C4-2B (cell line): ENCODE measurements at regions not wholly inside any gene's neighbourhood (a gene's known extent, or its start where the extent isn't known, plus 50 kb on each side); places are given as distances from the start of the nearest gene placed in this dataset.

ENCODE experiments used
- ZFX ChIP-seq: fragments of 450-650 bp; IDR thresholded peaks from 2 replicates; pipeline ENCODE4 v1.6.1; 2017
- TF ChIP-seq, protein P1 (sequence below): fragments of 450-650 bp; conservative IDR thresholded peaks from 2 replicates; pipeline ENCODE4 v1.5.1; 2017; ENCODE audit warnings: mild to moderate bottlenecking

DNA sequence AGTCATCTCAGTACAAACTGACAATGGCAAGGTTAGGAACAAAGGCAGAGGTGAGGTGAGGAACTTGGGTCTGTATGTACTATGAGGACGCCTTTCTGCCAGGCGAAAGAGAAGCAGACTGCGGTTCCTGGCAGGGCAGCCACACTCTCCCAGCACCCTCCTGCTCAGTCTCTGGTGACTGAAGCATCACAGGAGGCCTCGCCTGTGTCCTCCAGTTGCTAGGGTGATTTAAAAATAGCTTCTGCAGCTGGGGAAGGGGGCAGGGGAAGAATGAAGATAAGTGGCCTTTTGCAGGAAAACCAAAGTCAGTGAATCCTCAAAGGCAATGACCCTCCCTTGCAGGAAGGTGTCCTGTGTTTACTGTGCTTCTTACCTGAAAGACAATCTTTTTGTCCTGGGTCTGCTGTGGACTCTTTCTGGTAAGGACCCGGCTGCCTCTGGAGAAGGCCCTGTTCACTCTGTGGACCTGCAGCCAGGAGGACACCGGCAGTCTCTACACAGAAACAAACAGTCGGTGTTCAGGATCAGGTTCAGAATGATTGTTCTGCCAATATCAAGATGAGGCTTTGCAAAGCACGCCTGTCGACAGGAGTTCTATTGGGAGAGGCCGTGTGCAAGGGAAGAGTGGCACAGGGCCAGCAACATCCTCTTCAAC, 65.7 kb upstream of the DGKG start:
- TF ChIP-seq, protein P1, sequence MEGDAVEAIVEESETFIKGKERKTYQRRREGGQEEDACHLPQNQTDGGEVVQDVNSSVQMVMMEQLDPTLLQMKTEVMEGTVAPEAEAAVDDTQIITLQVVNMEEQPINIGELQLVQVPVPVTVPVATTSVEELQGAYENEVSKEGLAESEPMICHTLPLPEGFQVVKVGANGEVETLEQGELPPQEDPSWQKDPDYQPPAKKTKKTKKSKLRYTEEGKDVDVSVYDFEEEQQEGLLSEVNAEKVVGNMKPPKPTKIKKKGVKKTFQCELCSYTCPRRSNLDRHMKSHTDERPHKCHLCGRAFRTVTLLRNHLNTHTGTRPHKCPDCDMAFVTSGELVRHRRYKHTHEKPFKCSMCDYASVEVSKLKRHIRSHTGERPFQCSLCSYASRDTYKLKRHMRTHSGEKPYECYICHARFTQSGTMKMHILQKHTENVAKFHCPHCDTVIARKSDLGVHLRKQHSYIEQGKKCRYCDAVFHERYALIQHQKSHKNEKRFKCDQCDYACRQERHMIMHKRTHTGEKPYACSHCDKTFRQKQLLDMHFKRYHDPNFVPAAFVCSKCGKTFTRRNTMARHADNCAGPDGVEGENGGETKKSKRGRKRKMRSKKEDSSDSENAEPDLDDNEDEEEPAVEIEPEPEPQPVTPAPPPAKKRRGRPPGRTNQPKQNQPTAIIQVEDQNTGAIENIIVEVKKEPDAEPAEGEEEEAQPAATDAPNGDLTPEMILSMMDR = no peak
- TF ChIP-seq ZFX = no peak
